PC-3 (cell line): ENCODE measurements at regions not wholly inside any gene's neighbourhood (a gene's known extent, or its start where the extent isn't known, plus 50 kb on each side); places are given as distances from the start of the nearest gene placed in this dataset.

Experiments
- CTCF ChIP-seq: fragments of 300-600 bp; sonication (generic); conservative IDR thresholded peaks from 2 replicates; pipeline ENCODE4 v1.5.1; 2017; ENCODE audit warnings: antibody characterized with exemption, low read depth, mild to moderate bottlenecking, low read length
- EZH2 ChIP-seq: fragments of 300-600 bp; sonication (generic); IDR thresholded peaks from one replicate; pipeline ENCODE4 v1.6.1; 2017; ENCODE audit warnings: antibody characterized with exemption, mild to moderate bottlenecking, low read length; ENCODE audit not compliant: unreplicated experiment

DNA sequence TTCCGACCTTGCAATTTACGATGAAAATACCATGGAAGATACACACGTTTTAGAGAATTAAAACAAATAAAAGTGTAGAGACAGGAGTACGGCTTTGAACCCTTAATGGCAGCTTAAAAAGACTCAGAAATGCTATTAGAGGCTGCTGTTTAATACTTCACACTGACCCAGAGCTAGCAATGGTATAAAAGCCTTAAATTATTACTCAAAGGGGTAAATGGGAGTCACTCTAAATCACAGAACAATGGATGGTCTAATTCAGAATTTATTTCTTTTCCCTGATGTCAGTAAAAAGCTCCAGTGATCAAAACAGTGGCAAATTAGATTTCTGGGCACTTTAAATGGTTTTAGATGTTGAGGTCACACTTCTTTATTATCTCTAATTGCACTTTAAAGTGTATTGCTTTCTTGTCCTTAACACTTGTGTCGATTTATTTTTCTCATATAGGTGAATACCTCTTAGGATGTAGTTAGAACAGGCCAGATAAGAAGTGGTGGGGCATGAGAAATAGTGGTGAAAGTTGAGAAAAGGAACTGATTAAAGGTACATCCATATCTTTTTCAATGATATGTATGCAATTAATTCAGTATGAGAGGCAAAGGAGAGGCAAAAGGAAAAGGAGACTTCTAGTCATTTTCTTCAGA, 252.4 kb upstream of the ANKRD50 start:
- TF ChIP-seq CTCF (no peak), EZH2 (no peak)
